K562 (cell line): ENCODE measurements at regions not wholly inside any gene's neighbourhood (a gene's known extent, or its start where the extent isn't known, plus 50 kb on each side); places are given as distances from the start of the nearest gene placed in this dataset.

ENCODE experiments used
- ATAC-seq: fragments of 200-7000 bp; cut with Tn5 transposase; 3 replicates; pipeline ENCODE4 v1.9.1; 2020; ENCODE audit warnings: moderate library complexity
- BruUV-seq: library from RNA; stranded (reverse); fragments of 400-500 nt; replicated peaks from 2 replicates; lab custom pipeline; 2021; lab: Mats Ljungman, UMichigan
- CTCF ChIA-PET: fragments of 300-600 bp; formaldehyde crosslinking; extraction: SDS; loops from one replicate; lab custom pipeline; 2021; ENCODE audit warnings: low intra/inter-chr PET ratio; lab: Yijun Ruan, JAX
- POLR2A ChIA-PET: fragments of 300-600, 350-650 bp; sonication (Branson Sonifier 250); formaldehyde crosslinking; extraction: SDS; loops from one replicate; lab custom pipeline; 2021; ENCODE audit warnings: antibody characterized with exemption, inconsistent platforms; lab: Yijun Ruan, JAX
- DNase-seq, 4 experiments: peaks; one replicate each; pipeline versions ENCODE4 v3.0.0 to v3.0.0-alpha.2; 2011 to 2018; ENCODE audit warnings: low spot score in 3 of 4, mixed read lengths in 3 of 4; ENCODE audit errors: extremely low read depth in 1 of 4
- FAIRE-seq: peaks from 2 replicates; lab custom pipeline; 2011; peaks lifted over from hg19 to GRCh38; lab: Jason Lieb, UNC
- H2AFZ ChIP-seq: 2 replicates; pipeline ENCODE4 v1.6.0; 2011; ENCODE audit warnings: low read depth, low read length, control low read depth, inconsistent platforms
- H3K27ac ChIP-seq: fragments of 200-600 bp; 3 replicates; pipeline ENCODE4 v1.8.0; 2011; ENCODE audit warnings: low read depth, mild to moderate bottlenecking, control low read depth, inconsistent platforms, low read length, moderate library complexity, mixed read lengths; ENCODE audit errors: extremely low read depth
- H3K27me3 ChIP-seq, 2 experiments: fragments of 300-600 bp in 1 of 2; 2 replicates in 1 of 2; 3 replicates in 1 of 2; pipeline versions ENCODE4 v1.6.0 to v1.8.0; 2011; ENCODE audit warnings: inconsistent platforms in 2 of 2, low read length in 2 of 2, mild to moderate bottlenecking in 1 of 2, mixed read lengths in 1 of 2, moderate library complexity in 1 of 2; ENCODE audit not compliant: control insufficient read depth in 2 of 2, insufficient read depth in 2 of 2
- H3K36me3 ChIP-seq: fragments of 300-600 bp; 3 replicates; pipeline ENCODE4 v1.8.0; 2011; ENCODE audit warnings: mild to moderate bottlenecking, low read length, inconsistent platforms; ENCODE audit not compliant: control insufficient read depth, insufficient read depth
- H3K4me1 ChIP-seq, 2 experiments: fragments of 200-600 bp in 1 of 2; replicated peaks in 1 of 2; 2 replicates in 1 of 2; 3 replicates in 1 of 2; pipeline versions ENCODE4 v1.5.1 to v1.8.0; 2011; ENCODE audit warnings: inconsistent platforms in 2 of 2, low read length in 2 of 2, mild to moderate bottlenecking in 1 of 2, mixed read lengths in 1 of 2, moderate library complexity in 1 of 2; ENCODE audit not compliant: control insufficient read depth in 2 of 2, insufficient read depth in 2 of 2
- H3K4me2 ChIP-seq: 2 replicates; pipeline ENCODE4 v1.6.1; 2011; ENCODE audit warnings: low read length, control low read depth, inconsistent platforms, mixed read lengths; ENCODE audit not compliant: insufficient read depth
- H3K4me3 ChIP-seq: fragments of 200-600 bp; sonication (generic), shearing (Covaris generic); 2 replicates; pipeline ENCODE4 v1.5.1; 2016; ENCODE audit warnings: control low read depth, inconsistent platforms
- H3K79me2 ChIP-seq: fragments of 200-600 bp; 3 replicates; pipeline ENCODE4 v1.8.0; 2011; ENCODE audit warnings: low read length, inconsistent platforms; ENCODE audit not compliant: control insufficient read depth, insufficient read depth
- H3K9ac ChIP-seq, 2 experiments: 2 replicates each; pipeline versions ENCODE4 v1.6.0 to v1.6.1; 2011; ENCODE audit warnings: low read depth in 2 of 2, low read length in 2 of 2, control low read depth in 1 of 2, inconsistent platforms in 1 of 2, mild to moderate bottlenecking in 1 of 2, mixed read lengths in 1 of 2; ENCODE audit not compliant: insufficient read depth in 1 of 2
- H3K9me1 ChIP-seq: one replicate; pipeline ENCODE4 v1.6.0; 2011; ENCODE audit warnings: inconsistent platforms, mild to moderate bottlenecking, low read length, moderate library complexity; ENCODE audit not compliant: control insufficient read depth, insufficient read depth
- H3K9me3 ChIP-seq: replicated peaks from 2 replicates; pipeline ENCODE4 v1.5.1; 2011; ENCODE audit warnings: low read depth, low read length, inconsistent platforms; ENCODE audit not compliant: control insufficient read depth, insufficient read depth
- H4K20me1 ChIP-seq: replicated peaks from 2 replicates; pipeline ENCODE4 v1.6.1; 2011; ENCODE audit warnings: low read length, inconsistent platforms, mixed read lengths; ENCODE audit not compliant: control insufficient read depth, insufficient read depth
- ATF6 ChIP-seq: sonication (generic); formaldehyde crosslinking; IDR thresholded peaks from 2 replicates; pipeline ENCODE4 v1.4.0; 2020; ENCODE audit warnings: mild to moderate bottlenecking, missing genetic modification reagents
- FOS ChIP-seq: IDR thresholded peaks from 3 replicates; pipeline ENCODE4 v1.6.1; 2011; ENCODE audit not compliant: insufficient read length; ENCODE audit errors: extremely low read depth
- HSF4 ChIP-seq: fragments of 250-450 bp; sonication (Bioruptor Pico); IDR thresholded peaks from 2 replicates; pipeline ENCODE4 v2.1.2; 2022; ENCODE audit warnings: mild to moderate bottlenecking, moderate library complexity, borderline replicate concordance
- MED1 ChIP-seq: sonication (generic); formaldehyde crosslinking; IDR thresholded peaks from 2 replicates; pipeline ENCODE4 v1.8.1; 2023; ENCODE audit warnings: missing genetic modification reagents, borderline replicate concordance
- NFIX ChIP-seq: fragments of 250-450 bp; sonication (Bioruptor Pico); IDR thresholded peaks from 2 replicates; pipeline ENCODE4 v1.4.0; 2020; ENCODE audit warnings: low read depth, mild to moderate bottlenecking, moderate library complexity
- SMARCC2 ChIP-seq: fragments of 450-650 bp; IDR thresholded peaks from 2 replicates; pipeline ENCODE4 v1.6.1; 2017; ENCODE audit warnings: antibody characterized with exemption, moderate library complexity, mild to moderate bottlenecking, low read depth
- ZKSCAN8 ChIP-seq: fragments of 200-800 bp; sonication (Bioruptor generic); IDR thresholded peaks from 2 replicates; pipeline ENCODE4 v1.6.1; 2016; ENCODE audit warnings: missing genetic modification characterization, missing compliant biosample characterization
- ZNF778 ChIP-seq: fragments of 450-650 bp; formaldehyde crosslinking; IDR thresholded peaks from 2 replicates; pipeline ENCODE4 v1.4.0; 2020; ENCODE audit warnings: mild to moderate bottlenecking, moderate library complexity
- ZNF785 ChIP-seq: fragments of 250-450 bp; sonication (Bioruptor Pico); IDR thresholded peaks from 2 replicates; pipeline ENCODE4 v1.4.0; 2020; ENCODE audit warnings: mild to moderate bottlenecking
- WGBS: fragments of 100-300 bp; shearing (Covaris generic); methylation state at CpG from one replicate; pipeline ENCODE4 v1.1.6; 2016; ENCODE audit warnings: low coverage, mixed read lengths; ENCODE audit not compliant: insufficient coverage; ENCODE audit errors: missing lambda C conversion rate; 5-methylcytosine and 5-hydroxymethylcytosine counted together
- in situ Hi-C: fragments of 300-500 bp; cut with MboI; formaldehyde crosslinking; loops from 4 replicates; pipeline ENCODE4 v1.15.0; 2018; ENCODE audit warnings: inconsistent platforms, mixed read lengths
- intact Hi-C: fragments of 100-400 bp; cut with micrococcal nuclease; formaldehyde crosslinking; loops from 2 replicates; pipeline ENCODE4 v1.14.2; 2022
- TF ChIP-seq, protein P1 (sequence below): IDR thresholded peaks from 3 replicates; pipeline ENCODE4 v1.6.1; 2011; ENCODE audit warnings: borderline replicate concordance, mild to moderate bottlenecking; ENCODE audit not compliant: insufficient read length, insufficient read depth
- TF ChIP-seq, protein P2 (sequence below): fragments of 250-450 bp; sonication (Bioruptor Pico); IDR thresholded peaks from 2 replicates; pipeline ENCODE4 v1.8.0; 2022; ENCODE audit warnings: moderate library complexity, mild to moderate bottlenecking, inconsistent platforms
- TF ChIP-seq, protein P3 (sequence below): fragments of 250-450 bp; sonication (Bioruptor Pico); IDR thresholded peaks from 2 replicates; pipeline ENCODE4 v1.4.0; 2020; ENCODE audit warnings: borderline replicate concordance

DNA sequence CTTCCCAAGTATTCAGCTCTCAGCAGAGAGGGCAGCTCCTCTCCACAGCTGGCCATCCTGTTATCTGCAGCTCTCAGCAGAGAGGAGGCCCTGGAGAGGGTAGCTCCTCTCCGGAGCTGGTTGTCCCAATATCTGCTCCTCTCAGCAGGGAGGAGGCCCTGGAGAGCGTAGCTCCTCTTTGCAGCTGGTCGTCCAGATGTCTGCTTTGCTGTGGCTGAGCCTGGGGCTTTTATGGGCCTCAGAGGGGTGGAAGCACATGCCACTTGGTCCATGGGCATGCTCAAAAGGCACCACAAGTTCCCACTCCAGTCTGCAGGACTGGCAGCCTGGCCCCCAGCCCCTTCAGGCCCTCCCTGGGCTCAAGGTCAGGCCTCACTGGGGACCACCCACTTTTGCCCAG lies 314.3 kb downstream of the KCNJ2 start:
- DNase-seq (peak in 1 of 4 experiments; percentile 4), ATAC-seq (no peak), FAIRE-seq (no peak)
- Histone ChIP-seq H2AFZ (no peak overlapping the region), H3K27me3 (no peaks in the 10 kb centered on the region), H3K27ac (no peak overlapping the region), H3K9ac (no peak overlapping the region), H3K9me3 (no peaks in the 10 kb centered on the region), H3K4me2 (no peak overlapping the region), H3K36me3 (no peaks in the 10 kb centered on the region), H3K4me3 (no peak overlapping the region), H3K9me1 (no peaks in the 10 kb centered on the region), H3K79me2 (no peaks in the 10 kb centered on the region), H4K20me1 (no peaks in the 10 kb centered on the region), H3K4me1 (no peaks in the 10 kb centered on the region)
- 0% methylated on average over 3 of the region's 3 CpGs for WGBS
- CTCF ChIA-PET, result no interaction called here
- in situ Hi-C loops (no loop called here), intact Hi-C loops (no loop called here)
- POLR2A ChIA-PET, result no interaction called here
- TF ChIP-seq SMARCC2, result no peak
- no peak for TF ChIP-seq FOS
- TF ChIP-seq, protein P1, sequence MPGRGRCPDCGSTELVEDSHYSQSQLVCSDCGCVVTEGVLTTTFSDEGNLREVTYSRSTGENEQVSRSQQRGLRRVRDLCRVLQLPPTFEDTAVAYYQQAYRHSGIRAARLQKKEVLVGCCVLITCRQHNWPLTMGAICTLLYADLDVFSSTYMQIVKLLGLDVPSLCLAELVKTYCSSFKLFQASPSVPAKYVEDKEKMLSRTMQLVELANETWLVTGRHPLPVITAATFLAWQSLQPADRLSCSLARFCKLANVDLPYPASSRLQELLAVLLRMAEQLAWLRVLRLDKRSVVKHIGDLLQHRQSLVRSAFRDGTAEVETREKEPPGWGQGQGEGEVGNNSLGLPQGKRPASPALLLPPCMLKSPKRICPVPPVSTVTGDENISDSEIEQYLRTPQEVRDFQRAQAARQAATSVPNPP, result no peak
- no peak for TF ChIP-seq MED1
- TF ChIP-seq ZNF778, result no peak
- BruUV-seq, result no TSS peak

- ChIA-PET POLR2A (no interaction called here), CTCF (no interaction called here)
- FAIRE-seq, result no peak
- no peak overlapping the region for H2AFZ ChIP-seq
- no peaks in the 10 kb centered on the region for H3K27me3 ChIP-seq
- intact Hi-C loops (no loop called here), in situ Hi-C loops (no loop called here)
- no peaks in the 10 kb centered on the region for H3K9me3 ChIP-seq
- no peak for ATAC-seq
- no peak overlapping the region for H3K9ac ChIP-seq
- no peaks in the 10 kb centered on the region for H3K4me1 ChIP-seq
- H3K4me3 ChIP-seq, result no peak overlapping the region
- no peaks in the 10 kb centered on the region for H3K79me2 ChIP-seq
- no peaks in the 10 kb centered on the region for H3K9me1 ChIP-seq
- H4K20me1 ChIP-seq, result no peaks in the 10 kb centered on the region
- no peak overlapping the region for H3K4me2 ChIP-seq
- BruUV-seq, result no TSS peak
- WGBS, result 0% methylated on average over 4 of the region's 4 CpGs
- no peak for DNase-seq
- H3K27ac ChIP-seq, result no peak overlapping the region
- no peaks in the 10 kb centered on the region for H3K36me3 ChIP-seq
- no peak for TF ChIP-seq NFIX (CRISPR knock-in tag)
- no peak for TF ChIP-seq ZKSCAN8
- TF ChIP-seq, protein P2, sequence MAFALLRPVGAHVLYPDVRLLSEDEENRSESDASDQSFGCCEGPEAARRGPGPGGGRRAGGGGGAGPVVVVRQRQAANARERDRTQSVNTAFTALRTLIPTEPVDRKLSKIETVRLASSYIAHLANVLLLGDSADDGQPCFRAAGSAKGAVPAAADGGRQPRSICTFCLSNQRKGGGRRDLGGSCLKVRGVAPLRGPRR (CRISPR knock-in tag), result no peak
- no peak for TF ChIP-seq HSF4
- TF ChIP-seq, protein P3, sequence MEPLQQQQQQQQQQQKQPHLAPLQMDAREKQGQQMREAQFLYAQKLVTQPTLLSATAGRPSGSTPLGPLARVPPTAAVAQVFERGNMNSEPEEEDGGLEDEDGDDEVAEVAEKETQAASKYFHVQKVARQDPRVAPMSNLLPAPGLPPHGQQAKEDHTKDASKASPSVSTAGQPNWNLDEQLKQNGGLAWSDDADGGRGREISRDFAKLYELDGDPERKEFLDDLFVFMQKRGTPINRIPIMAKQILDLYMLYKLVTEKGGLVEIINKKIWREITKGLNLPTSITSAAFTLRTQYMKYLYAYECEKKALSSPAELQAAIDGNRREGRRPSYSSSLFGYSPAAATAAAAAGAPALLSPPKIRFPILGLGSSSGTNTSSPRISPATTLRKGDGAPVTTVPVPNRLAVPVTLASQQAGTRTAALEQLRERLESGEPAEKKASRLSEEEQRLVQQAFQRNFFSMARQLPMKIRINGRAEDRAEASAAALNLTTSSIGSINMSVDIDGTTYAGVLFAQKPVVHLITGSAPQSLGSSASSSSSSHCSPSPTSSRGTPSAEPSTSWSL (CRISPR knock-in tag), result no peak
- TF ChIP-seq ZNF785, result no peak
- no peak for TF ChIP-seq ATF6
These were observed 314.7 kb downstream of the KCNJ2 start for GRCh38 chr17:70484050-70484449.
